ENCODE measurements at regions not wholly inside any gene's neighbourhood (a gene's known extent, or its start where the extent isn't known, plus 50 kb on each side); places are given as distances from the start of the nearest gene placed in this dataset.

DNA sequence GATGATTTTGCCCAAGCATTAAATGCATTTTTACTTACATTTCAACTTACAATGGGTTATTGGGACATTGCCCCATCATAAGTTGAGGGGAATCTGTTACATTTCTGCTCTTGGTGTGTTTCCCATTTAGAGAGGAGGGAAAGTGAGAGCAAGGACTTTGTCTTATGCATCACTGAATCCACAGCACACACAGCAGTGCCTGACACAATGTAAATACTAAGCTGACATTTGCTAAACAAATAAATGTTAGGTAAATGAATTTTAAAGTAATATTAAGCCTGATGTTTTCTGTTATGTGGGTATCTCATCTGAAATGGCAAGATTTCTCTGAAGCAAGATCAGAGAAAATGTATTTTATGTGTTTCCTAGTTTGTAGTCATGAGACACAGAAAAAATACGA, 143.6 kb upstream of the STXBP5 start:
- TF ChIP-seq, protein P1, sequence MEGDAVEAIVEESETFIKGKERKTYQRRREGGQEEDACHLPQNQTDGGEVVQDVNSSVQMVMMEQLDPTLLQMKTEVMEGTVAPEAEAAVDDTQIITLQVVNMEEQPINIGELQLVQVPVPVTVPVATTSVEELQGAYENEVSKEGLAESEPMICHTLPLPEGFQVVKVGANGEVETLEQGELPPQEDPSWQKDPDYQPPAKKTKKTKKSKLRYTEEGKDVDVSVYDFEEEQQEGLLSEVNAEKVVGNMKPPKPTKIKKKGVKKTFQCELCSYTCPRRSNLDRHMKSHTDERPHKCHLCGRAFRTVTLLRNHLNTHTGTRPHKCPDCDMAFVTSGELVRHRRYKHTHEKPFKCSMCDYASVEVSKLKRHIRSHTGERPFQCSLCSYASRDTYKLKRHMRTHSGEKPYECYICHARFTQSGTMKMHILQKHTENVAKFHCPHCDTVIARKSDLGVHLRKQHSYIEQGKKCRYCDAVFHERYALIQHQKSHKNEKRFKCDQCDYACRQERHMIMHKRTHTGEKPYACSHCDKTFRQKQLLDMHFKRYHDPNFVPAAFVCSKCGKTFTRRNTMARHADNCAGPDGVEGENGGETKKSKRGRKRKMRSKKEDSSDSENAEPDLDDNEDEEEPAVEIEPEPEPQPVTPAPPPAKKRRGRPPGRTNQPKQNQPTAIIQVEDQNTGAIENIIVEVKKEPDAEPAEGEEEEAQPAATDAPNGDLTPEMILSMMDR (IDR thresholded peaks at IDR 0.05; ENCODE audit: low read depth, low read length): no peak
- no peak overlapping the region for H3K4me3 ChIP-seq (ENCODE audit: low read depth, low read length)

- H3K4me3 ChIP-seq (ENCODE audit: low read depth, low read length): no peak overlapping the region
These were observed 143.0 kb upstream of the STXBP5 start for GRCh38 chr6:147061252-147061651.

GRCh38 chr6:147063469-147064031, 140.7 kb upstream of the STXBP5 start:
- no peak overlapping the region for H3K4me3 ChIP-seq (ENCODE audit: low read depth, low read length)
- TF ChIP-seq, protein P1 (IDR thresholded peaks at IDR 0.05; ENCODE audit: low read depth, low read length): no peak

More at GRCh38 chr6:147061252-147061651, 143.0 kb upstream of the STXBP5 start:
- TF ChIP-seq, protein P1 (IDR thresholded peaks at IDR 0.05; ENCODE audit: low read depth, low read length): no peak

DNA sequence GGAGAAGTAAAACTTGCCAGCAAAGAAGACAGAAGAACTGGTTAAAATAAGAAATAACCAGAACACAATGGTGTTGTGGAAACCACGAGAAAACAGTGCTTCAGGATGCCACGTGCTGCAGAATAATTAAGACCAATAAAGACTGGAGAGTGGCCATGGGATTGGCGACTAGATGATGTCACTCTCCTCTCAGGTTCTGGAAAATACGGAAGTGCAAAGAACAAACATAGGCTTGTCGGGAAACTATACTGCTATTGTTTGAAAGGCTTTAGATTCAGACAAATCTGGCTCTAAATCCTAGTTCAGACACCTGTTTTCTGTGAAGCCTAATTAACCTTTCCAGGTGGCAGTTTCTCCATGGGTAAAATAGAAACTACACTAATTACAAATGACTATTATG, 138.4 kb upstream of the STXBP5 start:
- TF ChIP-seq, protein P1 (IDR thresholded peaks at IDR 0.05; ENCODE audit: low read depth, low read length): no peak
- H3K4me3 ChIP-seq (ENCODE audit: low read depth, low read length): no peak overlapping the region

DNA sequence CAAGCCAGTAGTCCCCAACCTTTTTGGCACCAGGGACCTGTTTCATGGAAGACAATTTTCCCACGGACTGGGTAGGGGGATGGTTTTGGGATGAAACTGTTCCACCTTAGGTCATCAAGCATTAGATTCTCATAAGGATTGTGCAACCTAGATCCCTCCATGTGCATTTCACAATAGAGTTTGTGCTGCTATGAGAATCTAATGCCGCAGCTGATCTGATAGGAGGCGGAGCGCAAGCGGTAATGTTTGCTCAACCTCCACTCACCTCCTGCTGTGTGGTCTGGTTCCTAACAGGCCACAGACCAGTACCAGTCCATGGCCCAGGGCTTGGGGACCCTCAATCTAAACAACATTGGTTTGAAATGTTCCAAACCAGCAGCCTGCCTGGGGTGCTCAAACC, 137.0 kb upstream of the STXBP5 start:
- TF ChIP-seq, protein P1 (IDR thresholded peaks at IDR 0.05; ENCODE audit: low read depth, low read length): no peak
- H3K4me3 ChIP-seq (ENCODE audit: low read depth, low read length): no peak overlapping the region

DNA sequence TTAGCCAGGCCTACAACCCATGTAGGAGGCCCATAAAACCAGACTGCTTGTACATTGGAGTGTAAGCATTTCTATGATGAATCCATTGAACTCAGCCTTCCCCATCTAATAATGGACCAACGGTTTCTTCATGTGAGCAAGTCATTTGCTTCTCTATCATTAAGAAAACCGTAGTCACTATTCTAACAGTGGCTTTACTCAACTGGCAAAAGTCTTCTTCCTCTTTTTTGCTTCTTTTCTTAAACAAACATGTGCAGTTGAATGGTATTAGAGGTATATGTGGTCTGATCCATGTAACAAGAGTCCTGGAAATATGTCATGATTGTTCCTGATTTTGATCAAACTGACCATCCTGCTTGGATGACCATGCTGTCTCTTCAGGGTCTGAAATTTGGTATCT, 132.4 kb upstream of the STXBP5 start:
- TF ChIP-seq, protein P1 (IDR thresholded peaks at IDR 0.05; ENCODE audit: low read depth, low read length): no peak
- no peak overlapping the region for H3K4me3 ChIP-seq (ENCODE audit: low read depth, low read length)

GRCh38 chr6:147075381-147075780, 128.8 kb upstream of the STXBP5 start:
- TF ChIP-seq, protein P1 (IDR thresholded peaks at IDR 0.05; ENCODE audit: low read depth, low read length): no peak
- H3K4me3 ChIP-seq (ENCODE audit: low read depth, low read length): no peak overlapping the region

Data from WI38 (cell line).